Pons (tissue), 1 donor: ENCODE measurements at regions not wholly inside any gene's neighbourhood (a gene's known extent, or its start where the extent isn't known, plus 50 kb on each side); places are given as distances from the start of the nearest gene placed in this dataset.

Experiments
- DNase-seq: peaks from one replicate; pipeline ENCODE4 v3.0.0-alpha.2; 2016; ENCODE audit warnings: low spot score

- no peak for DNase-seq
Observed at GRCh38 chrX:88424071-88424470, 323.0 kb upstream of the CPXCR1 start.

DNA sequence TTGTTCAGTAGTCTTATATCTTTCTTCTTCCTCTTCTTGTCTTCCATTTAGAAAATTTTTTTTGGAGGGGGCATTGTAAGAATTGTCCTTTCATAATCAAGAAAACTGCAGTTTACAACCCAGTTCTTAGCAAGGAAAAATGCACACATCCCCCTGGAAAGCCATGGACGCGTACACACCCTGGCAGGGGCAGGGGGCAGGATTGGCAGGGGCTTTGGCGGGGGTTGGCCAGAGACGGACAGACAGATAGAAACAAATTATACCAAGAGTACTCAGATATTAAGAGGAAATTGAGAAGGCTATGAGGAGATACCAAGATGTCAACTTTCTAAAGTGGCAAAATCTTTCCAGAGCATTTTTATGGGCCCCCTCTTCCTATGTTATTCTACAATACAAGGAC, 322.5 kb upstream of the CPXCR1 start:
- DNase-seq: no peak

DNA sequence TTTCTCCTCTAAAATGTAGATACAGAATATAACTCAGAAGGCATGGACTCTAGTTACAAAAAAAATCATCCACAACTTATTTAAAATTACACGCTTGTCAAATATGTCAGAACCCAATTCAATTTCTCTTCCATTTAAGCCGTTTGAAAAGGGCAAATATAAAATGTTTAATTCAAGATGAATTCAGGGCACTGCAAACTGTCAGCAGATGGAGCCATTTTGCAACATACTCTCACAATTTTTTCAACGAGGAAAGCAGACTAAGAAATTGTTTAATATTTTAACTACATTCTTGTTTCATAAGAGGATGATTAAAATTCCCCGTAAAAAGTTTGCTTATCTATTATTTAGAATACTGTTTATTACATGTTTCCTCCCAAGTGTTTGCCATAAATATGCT, 321.3 kb upstream of the CPXCR1 start:
- DNase-seq: peak; percentile 49

DNA sequence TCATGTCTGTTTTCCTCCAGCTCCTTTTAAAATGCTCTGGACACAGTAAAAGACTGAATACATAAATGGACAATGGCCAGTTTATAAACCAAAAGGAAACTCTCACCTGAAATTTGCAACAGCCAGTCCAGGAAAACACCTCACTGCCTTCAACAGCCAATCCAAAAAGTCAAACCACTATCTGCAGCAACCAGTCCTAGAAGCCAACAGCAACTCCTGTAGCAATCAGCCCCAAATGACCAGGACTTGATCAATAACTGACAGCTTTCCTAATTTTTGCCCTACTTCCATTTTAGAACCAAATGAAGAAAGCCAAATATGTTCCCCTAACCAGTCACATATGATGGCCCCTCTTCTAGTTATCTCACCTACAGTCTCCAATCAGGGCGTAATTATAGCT, 309.5 kb upstream of the CPXCR1 start:
- DNase-seq: no peak

DNA sequence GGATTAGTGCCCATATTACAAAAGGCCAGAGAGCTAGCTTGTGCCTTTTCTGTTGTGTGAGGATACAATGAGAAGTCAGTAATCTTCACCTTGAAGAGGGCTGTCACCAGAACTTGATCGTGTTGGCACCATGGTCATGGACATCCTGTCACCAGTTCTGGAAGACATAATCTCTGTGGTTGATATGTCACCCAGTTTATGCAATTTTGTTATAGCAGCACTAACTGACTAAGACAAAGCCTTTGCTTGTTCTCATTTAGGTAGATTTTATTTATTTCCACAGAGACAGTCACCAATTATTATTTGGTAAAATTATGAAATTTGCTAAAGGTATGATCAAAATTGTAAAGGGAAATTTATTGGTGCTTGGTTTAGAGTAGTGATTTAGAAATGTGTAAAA, 308.8 kb upstream of the CPXCR1 start:
- no peak for DNase-seq

DNA sequence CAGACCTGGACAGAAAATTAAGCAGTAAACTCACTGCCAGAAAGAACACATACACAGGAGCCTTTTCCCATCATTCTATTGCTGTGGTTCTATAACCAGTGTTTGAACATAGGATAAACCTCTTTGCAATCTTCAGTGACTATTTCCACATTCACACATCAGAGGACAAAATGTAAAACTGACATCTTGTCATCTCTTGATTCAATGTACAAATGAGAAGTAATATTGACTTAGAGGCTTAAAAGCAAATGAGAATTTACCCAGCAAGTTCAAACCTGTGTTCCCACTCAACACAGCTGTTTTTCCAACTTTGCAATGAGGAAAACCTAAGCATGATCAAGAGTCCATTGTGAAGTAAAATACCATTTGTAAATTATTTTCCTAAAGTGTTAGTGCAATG, 307.1 kb upstream of the CPXCR1 start:
- no peak for DNase-seq
